Stimulated activated CD8-positive, alpha-beta memory T cell treated with anti-CD3 and anti-CD28 coated beads, Interleukin-7, amount 100 ng/mL, for 4 hours (primary cell): ENCODE measurements at regions not wholly inside any gene's neighbourhood (a gene's known extent, or its start where the extent isn't known, plus 50 kb on each side); places are given as distances from the start of the nearest gene placed in this dataset.
"Not testable (repeated sequence)": the region's sequence is repeated elsewhere in the genome, so short reads cannot be mapped to it uniquely, and the experiment has no call there.

Source experiments
- DNase-seq, 2 donors: peaks; one replicate each; pipeline ENCODE4 v3.0.0-alpha.2; 2020; ENCODE audit warnings: low read depth in 2 of 2

- DNase-seq: peak; percentile 40 to 69
Observed at GRCh38 chr18:9017167-9017904, 85.2 kb upstream of the NDUFV2 start.

- no peak for DNase-seq
Observed at GRCh38 chr18:9017905-9018227, 84.6 kb upstream of the NDUFV2 start.

GRCh38 chr18:9019135-9019534, 83.4 kb upstream of the NDUFV2 start:
- DNase-seq: no peak

- no peak for DNase-seq
Observed at GRCh38 chr18:9020221-9020620, 82.3 kb upstream of the NDUFV2 start.

GRCh38 chr18:9021458-9021857, 81.0 kb upstream of the NDUFV2 start:
- DNase-seq: no peak

GRCh38 chr18:9022397-9023155, 79.9 kb upstream of the NDUFV2 start:
- DNase-seq: no peak

- not testable (repeated sequence) for DNase-seq
Observed at GRCh38 chr18:9024031-9024646, 78.4 kb upstream of the NDUFV2 start.

GRCh38 chr18:9025091-9025838, 77.2 kb upstream of the NDUFV2 start:
- no peak for DNase-seq

GRCh38 chr18:9029131-9029530, 73.4 kb upstream of the NDUFV2 start:
- no peak for DNase-seq

- no peak for DNase-seq
Observed at GRCh38 chr18:9032519-9032918, 70.0 kb upstream of the NDUFV2 start.

- DNase-seq: no peak
Observed at GRCh38 chr18:9038277-9038871, 64.1 kb upstream of the NDUFV2 start.

- no peak for DNase-seq
Observed at GRCh38 chr18:9039441-9040071, 62.9 kb upstream of the NDUFV2 start.

GRCh38 chr18:9042766-9043481, 59.6 kb upstream of the NDUFV2 start:
- no peak for DNase-seq

- DNase-seq: no peak
Observed at GRCh38 chr18:9043581-9043980, 58.9 kb upstream of the NDUFV2 start.

GRCh38 chr18:9047715-9048114, 54.8 kb upstream of the NDUFV2 start:
- no peak for DNase-seq

GRCh38 chr18:9048236-9048635, 54.3 kb upstream of the NDUFV2 start:
- DNase-seq: no peak

GRCh38 chr18:9048808-9049494, 53.5 kb upstream of the NDUFV2 start:
- DNase-seq: no peak

- DNase-seq: no peak
Observed at GRCh38 chr18:9049495-9049809, 53.0 kb upstream of the NDUFV2 start.

- not testable (repeated sequence) for DNase-seq
Observed at GRCh38 chr18:9050628-9051284, 51.7 kb upstream of the NDUFV2 start.
